ENCODE measurements at regions not wholly inside any gene's neighbourhood (a gene's known extent, or its start where the extent isn't known, plus 50 kb on each side); places are given as distances from the start of the nearest gene placed in this dataset.

- TF ChIP-seq CTCF (IDR thresholded peaks at IDR 0.05; ENCODE audit: low read length, missing control alignments) = no peak
- no peak for DNase-seq (ENCODE audit: low read depth)
- H3K4me3 ChIP-seq (replicated peaks; ENCODE audit: low read depth, low read length) = no peak overlapping the region
Observed at GRCh38 chr6:163820171-163820570, 405.7 kb downstream of the QKI start.

- TF ChIP-seq CTCF (IDR thresholded peaks at IDR 0.05; ENCODE audit: low read length, missing control alignments) = no peak
- H3K4me3 ChIP-seq (replicated peaks; ENCODE audit: low read depth, low read length) = no peak overlapping the region
- DNase-seq (ENCODE audit: low read depth) = no peak
Observed at GRCh38 chr6:163818719-163819118, 404.2 kb downstream of the QKI start.

DNA sequence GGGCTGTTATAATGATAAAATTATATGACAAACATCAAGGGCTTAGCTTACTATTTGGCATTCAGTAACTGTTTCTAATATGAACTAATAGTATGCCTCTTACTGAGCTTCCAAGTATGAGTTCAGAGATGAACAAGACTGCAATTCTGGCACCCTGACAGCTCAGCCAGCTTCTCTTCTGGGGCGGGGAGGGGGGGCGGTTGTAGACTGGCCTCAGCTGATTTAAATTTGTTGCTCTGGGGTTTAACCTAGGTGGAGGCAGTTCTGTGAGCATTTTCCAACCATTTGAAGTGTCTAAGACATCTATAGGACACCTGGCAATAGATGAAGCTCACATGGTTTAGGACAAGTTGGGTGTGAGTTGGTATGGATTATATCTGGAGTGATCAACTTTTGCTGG is 401.9 kb downstream of the QKI start:
- TF ChIP-seq CTCF (IDR thresholded peaks at IDR 0.05; ENCODE audit: low read length, missing control alignments) = no peak
- no peak overlapping the region for H3K4me3 ChIP-seq (replicated peaks; ENCODE audit: low read depth, low read length)
- no peak for DNase-seq (ENCODE audit: low read depth)

- no peak for TF ChIP-seq CTCF (IDR thresholded peaks at IDR 0.05; ENCODE audit: low read length, missing control alignments)
- no peak overlapping the region for H3K4me3 ChIP-seq (replicated peaks; ENCODE audit: low read depth, low read length)
- DNase-seq (ENCODE audit: low read depth) = no peak
Observed at GRCh38 chr6:163815796-163816195, 401.3 kb downstream of the QKI start.

DNA sequence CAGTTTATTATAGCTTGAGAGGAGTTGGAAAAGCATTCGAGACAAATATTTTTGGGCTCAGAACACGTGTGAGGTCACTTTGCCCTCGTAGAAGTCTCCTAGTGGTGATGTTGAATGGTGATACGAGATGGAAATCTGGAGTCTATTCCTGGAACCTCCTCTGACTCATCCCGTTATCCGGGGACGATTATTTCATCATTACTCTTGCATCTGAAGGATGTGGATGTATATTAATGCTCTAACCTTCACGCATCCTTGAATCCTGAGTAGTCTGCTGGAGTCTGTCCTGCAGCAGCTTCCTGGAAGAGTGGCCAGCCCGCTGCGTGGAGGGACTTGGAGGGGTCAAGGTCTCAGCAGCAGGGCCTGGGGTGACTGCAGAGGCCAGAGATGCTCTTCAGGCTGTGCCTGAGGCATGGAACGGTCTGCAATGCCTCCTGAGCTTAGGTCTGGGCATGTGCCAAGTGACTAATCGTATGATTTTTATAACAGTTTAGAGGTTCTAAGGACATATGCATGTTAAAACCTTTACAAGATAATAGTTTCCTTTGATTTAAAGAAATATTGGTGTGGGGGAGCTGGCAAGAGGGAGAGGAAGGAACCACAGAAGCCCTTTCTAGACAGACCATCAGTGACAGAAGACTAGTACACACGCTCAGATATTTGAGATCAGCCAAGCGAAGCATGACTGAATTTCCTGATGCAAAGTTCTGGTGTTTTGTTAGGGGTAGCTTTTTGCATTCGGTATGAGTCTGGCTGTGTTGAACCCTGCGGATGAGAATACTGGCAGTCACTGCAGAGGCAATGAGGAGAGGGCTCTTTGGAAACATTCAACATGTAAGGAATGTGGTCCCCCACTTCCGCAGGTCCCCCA is 400.2 kb downstream of the QKI start:
- no peak for TF ChIP-seq CTCF (IDR thresholded peaks at IDR 0.05; ENCODE audit: low read length, missing control alignments)
- DNase-seq (ENCODE audit: low read depth) = peak; percentile 24

DNA sequence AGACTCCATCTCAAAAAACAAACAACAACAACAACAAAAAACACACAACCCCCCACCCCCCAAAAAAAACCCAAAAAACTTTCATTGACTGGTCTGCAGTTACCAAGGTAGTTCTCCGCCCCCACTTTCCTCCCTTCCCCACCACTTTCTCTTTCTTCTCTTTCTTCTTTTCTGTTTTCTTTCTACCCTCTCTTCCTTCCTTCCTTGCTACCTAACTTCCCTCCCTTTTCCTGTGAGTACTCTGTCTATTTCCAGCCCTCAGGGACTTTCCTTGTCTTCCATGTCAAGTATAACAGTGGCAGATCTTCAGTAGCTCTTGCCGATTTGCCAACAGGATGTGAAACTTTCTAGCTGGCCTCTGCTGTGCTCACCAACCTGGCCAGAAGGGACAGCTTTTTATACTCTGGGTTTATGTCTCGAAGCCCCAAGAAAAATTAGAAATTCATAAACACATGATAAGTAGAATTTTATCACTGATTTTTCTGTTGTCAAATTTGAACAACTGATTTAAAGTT is 399.5 kb downstream of the QKI start:
- H3K4me3 ChIP-seq (replicated peaks; ENCODE audit: low read depth, low read length) = no peak overlapping the region
- DNase-seq (ENCODE audit: low read depth) = no peak
- no peak for TF ChIP-seq CTCF (IDR thresholded peaks at IDR 0.05; ENCODE audit: low read length, missing control alignments)

More for the DNA sequence above, 400.2 kb downstream of the QKI start:
- no peak overlapping the region for H3K4me3 ChIP-seq (replicated peaks; ENCODE audit: low read depth, low read length)
